IMR-90 (cell line): ENCODE measurements at regions not wholly inside any gene's neighbourhood (a gene's known extent, or its start where the extent isn't known, plus 50 kb on each side); places are given as distances from the start of the nearest gene placed in this dataset.

ENCODE experiments used
- CEBPB ChIP-seq: IDR thresholded peaks from 2 replicates; pipeline ENCODE4 v1.6.1; 2012; ENCODE audit warnings: low read depth, low read length, improper control_type of control experiment
- CHD1 ChIP-seq: IDR thresholded peaks from 2 replicates; pipeline ENCODE4 v1.6.1; 2012; ENCODE audit warnings: low read depth, low read length, improper control_type of control experiment
- CTCF ChIP-seq: conservative IDR thresholded peaks from 2 replicates; pipeline ENCODE4 v1.5.1; 2012; ENCODE audit warnings: mild to moderate bottlenecking, low read depth, low read length, improper control_type of control experiment
- MAZ ChIP-seq: IDR thresholded peaks from 2 replicates; pipeline ENCODE4 v1.6.1; 2012; ENCODE audit warnings: low read depth, mild to moderate bottlenecking, low read length, improper control_type of control experiment, moderate library complexity, borderline replicate concordance
- POLR2A ChIP-seq: IDR thresholded peaks from 2 replicates; pipeline ENCODE4 v1.6.1; 2012; ENCODE audit warnings: mild to moderate bottlenecking, low read depth, low read length
- TF ChIP-seq, protein P1 (sequence below): fragments of 150-350 bp; IDR thresholded peaks from 2 replicates; pipeline ENCODE4 v1.6.1; 2017; ENCODE audit warnings: mild to moderate bottlenecking, antibody characterized with exemption, low read length, low read depth

DNA sequence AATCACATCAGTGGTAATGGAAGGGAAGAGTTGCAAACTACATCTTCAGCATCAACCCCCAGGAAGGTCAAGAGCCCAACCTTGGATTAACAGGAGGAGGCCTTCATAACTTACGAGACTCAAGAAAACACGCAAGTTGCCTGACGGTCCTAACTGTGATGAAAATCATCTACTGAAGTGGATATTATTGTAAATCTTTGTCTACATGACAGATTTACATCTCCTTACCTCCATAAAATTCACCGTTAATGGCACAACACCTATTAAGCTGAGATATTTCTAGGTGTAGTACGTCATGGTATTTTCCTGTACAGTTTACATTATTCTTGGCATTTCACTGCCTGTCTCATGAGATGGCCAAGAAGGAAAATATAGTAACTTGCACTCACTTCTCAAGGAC lies 332.0 kb downstream of the NSUN3 start:
- TF ChIP-seq CEBPB: no peak
- no peak for TF ChIP-seq CTCF
- no peak for TF ChIP-seq POLR2A
- TF ChIP-seq MAZ: no peak
- no peak for TF ChIP-seq CHD1
- TF ChIP-seq, protein P1, sequence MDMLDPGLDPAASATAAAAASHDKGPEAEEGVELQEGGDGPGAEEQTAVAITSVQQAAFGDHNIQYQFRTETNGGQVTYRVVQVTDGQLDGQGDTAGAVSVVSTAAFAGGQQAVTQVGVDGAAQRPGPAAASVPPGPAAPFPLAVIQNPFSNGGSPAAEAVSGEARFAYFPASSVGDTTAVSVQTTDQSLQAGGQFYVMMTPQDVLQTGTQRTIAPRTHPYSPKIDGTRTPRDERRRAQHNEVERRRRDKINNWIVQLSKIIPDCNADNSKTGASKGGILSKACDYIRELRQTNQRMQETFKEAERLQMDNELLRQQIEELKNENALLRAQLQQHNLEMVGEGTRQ: no peak
